HFF-Myc (cell line): ENCODE measurements at regions not wholly inside any gene's neighbourhood (a gene's known extent, or its start where the extent isn't known, plus 50 kb on each side); places are given as distances from the start of the nearest gene placed in this dataset.

ENCODE experiments used
- DNase-seq: peaks from one replicate; pipeline ENCODE4 v3.0.0-alpha.2; 2011; ENCODE audit warnings: low read depth; ENCODE audit errors: extremely low read depth
- H3K4me3 ChIP-seq: replicated peaks from 2 replicates; pipeline ENCODE4 v1.5.1; 2011; ENCODE audit warnings: low read depth, mild to moderate bottlenecking, control low read depth, low read length
- TF ChIP-seq, protein P1 (sequence below): IDR thresholded peaks from 2 replicates; pipeline ENCODE4 v1.5.1; 2012; ENCODE audit warnings: mild to moderate bottlenecking, low read depth, low read length, control low read depth; ENCODE audit errors: missing control alignments

DNA sequence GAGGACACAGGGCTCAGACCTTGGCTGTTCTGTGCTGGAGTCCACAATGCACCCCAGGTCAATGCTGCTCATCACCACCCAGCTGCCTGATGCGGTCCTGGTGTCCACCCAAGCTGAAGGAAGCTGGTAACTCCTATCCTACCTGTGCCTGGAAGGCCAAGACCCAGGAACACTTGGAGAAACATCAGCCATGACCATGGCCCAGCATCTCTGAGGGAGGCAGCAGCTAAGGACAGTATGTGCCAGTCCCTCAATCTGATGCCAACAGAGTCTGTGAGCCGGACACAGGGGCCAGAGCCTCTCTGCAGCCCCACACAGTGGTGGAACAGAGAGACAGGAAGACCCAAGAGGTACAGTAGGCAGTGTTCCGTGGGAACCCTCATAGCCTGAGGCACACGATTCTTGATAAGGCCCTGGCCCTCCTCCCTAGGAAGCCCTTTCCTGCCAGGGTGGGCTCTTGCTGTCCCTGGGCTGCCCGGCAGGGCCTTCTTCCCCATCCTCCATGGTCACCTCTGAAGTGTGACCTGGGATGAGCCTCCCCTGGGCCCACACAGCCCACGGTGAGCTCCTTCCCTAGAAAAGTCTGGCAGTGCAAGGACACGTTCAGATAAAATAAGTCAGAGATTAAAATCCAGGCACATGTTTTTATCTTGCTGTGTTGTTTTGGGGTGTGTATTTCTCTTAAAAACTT, 170.7 kb downstream of the THBS2 start:
- TF ChIP-seq, protein P1, sequence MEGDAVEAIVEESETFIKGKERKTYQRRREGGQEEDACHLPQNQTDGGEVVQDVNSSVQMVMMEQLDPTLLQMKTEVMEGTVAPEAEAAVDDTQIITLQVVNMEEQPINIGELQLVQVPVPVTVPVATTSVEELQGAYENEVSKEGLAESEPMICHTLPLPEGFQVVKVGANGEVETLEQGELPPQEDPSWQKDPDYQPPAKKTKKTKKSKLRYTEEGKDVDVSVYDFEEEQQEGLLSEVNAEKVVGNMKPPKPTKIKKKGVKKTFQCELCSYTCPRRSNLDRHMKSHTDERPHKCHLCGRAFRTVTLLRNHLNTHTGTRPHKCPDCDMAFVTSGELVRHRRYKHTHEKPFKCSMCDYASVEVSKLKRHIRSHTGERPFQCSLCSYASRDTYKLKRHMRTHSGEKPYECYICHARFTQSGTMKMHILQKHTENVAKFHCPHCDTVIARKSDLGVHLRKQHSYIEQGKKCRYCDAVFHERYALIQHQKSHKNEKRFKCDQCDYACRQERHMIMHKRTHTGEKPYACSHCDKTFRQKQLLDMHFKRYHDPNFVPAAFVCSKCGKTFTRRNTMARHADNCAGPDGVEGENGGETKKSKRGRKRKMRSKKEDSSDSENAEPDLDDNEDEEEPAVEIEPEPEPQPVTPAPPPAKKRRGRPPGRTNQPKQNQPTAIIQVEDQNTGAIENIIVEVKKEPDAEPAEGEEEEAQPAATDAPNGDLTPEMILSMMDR: no peak
- H3K4me3 ChIP-seq: no peak overlapping the region
- DNase-seq: no peak

DNA sequence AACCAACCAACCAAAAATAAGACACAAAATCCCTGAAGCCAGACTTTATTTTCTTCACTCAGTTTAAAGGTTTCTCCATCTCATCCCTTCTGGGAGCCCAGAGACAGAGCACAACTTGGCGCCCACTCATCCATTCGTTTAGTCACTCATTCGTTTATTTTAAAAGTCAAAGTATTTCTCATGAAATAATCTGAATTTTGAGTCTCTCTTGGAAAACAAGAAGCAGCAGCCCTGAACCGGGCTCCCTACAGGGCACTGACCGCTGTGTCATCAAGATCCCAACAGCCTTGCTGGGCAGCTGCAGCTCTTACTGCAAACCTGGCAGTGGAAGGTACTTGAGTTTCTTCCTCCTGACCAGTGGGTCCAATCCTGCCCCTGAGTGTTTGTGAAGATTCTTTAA, 171.6 kb downstream of the THBS2 start:
- TF ChIP-seq, protein P1: no peak
- DNase-seq: no peak
- no peak overlapping the region for H3K4me3 ChIP-seq

DNA sequence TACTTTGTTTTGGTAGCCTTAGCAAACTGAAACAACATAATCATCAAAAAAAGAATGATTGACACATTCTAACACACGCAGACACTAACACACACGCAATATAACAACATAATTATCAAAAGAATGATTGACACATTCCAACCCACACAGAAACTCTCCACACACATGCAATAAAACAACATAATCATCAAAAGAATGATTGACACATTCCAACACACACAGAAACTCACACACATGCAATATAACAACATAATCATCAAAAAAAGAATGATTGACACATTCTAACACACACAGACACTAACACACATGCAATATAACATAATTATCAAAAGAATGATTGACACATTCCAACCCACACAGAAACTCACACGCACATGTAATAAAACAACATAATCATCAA, 172.4 kb downstream of the THBS2 start:
- H3K4me3 ChIP-seq: no peak overlapping the region
- TF ChIP-seq, protein P1: no peak
- DNase-seq: no peak

DNA sequence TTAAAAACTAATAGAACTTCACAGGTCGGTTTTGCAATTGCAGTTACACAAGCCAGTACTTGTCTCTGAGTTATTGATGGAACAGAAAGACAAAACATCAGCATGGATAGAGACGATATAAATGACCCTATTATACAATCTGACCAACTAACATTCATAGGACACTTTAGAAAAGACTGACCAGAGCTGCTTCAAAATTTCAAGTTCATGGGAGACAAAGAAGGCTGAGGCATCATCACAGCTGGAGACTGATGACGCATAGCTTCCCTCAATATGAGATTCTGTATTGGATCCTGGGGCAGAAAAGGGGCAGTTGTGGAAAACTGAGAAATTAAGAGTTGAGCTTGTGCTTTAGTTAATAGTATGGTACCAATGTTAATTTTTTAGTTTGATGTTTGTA, 174.0 kb downstream of the THBS2 start:
- DNase-seq: no peak
- TF ChIP-seq, protein P1: no peak
- H3K4me3 ChIP-seq: no peak overlapping the region

DNA sequence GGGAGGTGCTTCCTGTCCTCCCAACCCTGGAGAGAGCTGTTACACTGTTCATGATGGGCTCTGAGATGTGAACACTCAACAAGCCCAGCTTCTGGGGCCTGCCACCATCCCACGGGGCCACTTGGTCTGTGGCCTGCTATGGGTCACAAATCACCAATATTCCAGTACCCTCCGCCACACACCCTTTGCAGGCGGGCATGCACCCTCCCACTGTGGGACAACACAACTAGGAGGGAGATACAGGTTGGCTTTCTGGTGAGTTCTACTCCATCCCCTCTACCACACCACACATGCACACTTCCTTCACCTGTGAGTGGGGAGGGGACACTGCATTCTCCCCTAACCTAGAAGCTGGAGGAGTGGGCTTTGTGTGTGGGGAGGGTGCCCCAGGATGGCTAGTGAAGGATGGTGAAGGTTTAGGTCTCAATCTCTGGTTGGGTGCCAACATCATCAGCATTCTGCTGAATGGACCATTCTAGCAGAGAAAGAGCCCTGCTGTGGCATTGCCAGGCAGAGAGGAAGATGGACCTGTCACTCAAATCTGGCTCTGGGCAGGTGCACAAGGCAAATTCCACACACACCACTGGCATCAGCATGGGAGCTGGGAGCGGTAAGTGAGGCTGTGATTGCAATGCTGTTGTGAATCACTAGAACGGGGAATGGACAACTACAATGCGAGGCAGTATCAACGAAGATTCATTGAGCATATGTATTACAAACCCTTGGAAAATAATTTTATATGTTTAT, 175.1 kb downstream of the THBS2 start:
- TF ChIP-seq, protein P1: no peak
- H3K4me3 ChIP-seq: no peak overlapping the region
- DNase-seq: no peak

DNA sequence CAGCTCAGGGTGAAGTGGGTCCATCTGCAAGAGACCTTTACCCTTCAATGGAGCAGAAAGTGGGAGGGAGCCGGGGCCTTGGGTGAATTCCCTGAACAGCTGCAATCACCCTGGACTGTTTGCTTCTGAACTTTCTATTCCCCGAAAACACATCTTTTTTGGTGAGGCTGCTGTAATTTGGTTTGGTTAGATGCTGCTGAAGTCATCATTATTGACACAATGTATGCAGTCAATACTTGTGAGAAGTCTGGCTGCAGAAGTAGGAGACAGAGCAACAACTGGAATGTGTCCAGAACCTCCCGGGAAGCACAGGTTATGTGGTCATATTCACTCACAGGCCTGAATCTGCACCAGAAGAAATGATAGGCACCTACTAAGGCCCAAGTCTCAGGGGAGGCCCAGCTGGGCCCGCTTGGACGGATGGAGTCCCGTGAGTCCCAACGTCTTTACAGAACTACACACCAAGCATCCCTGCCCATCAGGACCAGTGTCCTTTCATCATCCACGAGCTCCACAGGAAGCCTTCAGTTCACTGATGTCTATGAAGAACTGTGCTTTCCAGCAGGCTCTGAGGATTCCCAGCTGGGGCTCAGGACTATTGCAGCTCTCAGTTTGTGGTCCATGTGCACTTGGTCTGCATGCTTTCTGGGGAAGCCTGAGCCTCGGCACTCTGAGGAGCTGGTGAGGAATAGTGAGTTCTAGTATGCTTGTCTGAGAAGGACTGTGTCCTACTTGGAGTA, 177.6 kb downstream of the THBS2 start:
- no peak overlapping the region for H3K4me3 ChIP-seq
- TF ChIP-seq, protein P1: no peak
- no peak for DNase-seq
